Neural cell (in vitro differentiated cells): ENCODE measurements at regions not wholly inside any gene's neighbourhood (a gene's known extent, or its start where the extent isn't known, plus 50 kb on each side); places are given as distances from the start of the nearest gene placed in this dataset.

Experiments
- H2AFZ ChIP-seq: fragments of 200-600, 300-800 bp; sonication (generic), shearing (Covaris generic); 2 replicates; pipeline ENCODE4 v1.6.0; 2014; ENCODE audit warnings: low read depth, mild to moderate bottlenecking, antibody characterized with exemption, low read length, moderate library complexity
- H3F3A ChIP-seq: fragments of 200-600 bp; shearing (Covaris generic); 2 replicates; pipeline ENCODE4 v1.6.1; 2016; ENCODE audit warnings: mild to moderate bottlenecking, moderate library complexity, mixed read lengths, antibody characterized with exemption, low read length; ENCODE audit not compliant: insufficient read depth, poor library complexity, severe bottlenecking
- H3K27ac ChIP-seq: fragments of 200-600, 300-800 bp; sonication (generic), shearing (Covaris generic); 2 replicates; pipeline ENCODE4 v1.5.1; 2014; ENCODE audit warnings: mild to moderate bottlenecking, low read length, moderate library complexity
- H3K27me3 ChIP-seq: fragments of 300-800, 200-600 bp; sonication (generic), shearing (Covaris generic); 2 replicates; pipeline ENCODE4 v1.6.0; 2014; ENCODE audit warnings: mild to moderate bottlenecking, low read depth, low read length, moderate library complexity; ENCODE audit not compliant: insufficient read depth
- H3K36me3 ChIP-seq: fragments of 300-800, 200-600 bp; sonication (generic), shearing (Covaris generic); 2 replicates; pipeline ENCODE4 v1.5.1; 2014; ENCODE audit warnings: mild to moderate bottlenecking, antibody characterized with exemption, low read length, moderate library complexity; ENCODE audit not compliant: insufficient read depth
- H3K4me2 ChIP-seq: fragments of 300-800, 200-600 bp; sonication (generic), shearing (Covaris generic); 2 replicates; pipeline ENCODE4 v1.6.0; 2014; ENCODE audit warnings: mild to moderate bottlenecking, low read length
- H3K4me3 ChIP-seq: fragments of 300-800, 200-600 bp; sonication (generic), shearing (Covaris generic); 2 replicates; pipeline ENCODE4 v1.5.1; 2014; ENCODE audit warnings: mild to moderate bottlenecking, low read length, moderate library complexity
- H3K79me2 ChIP-seq: fragments of 200-600 bp; shearing (Covaris generic); replicated peaks from 2 replicates; pipeline ENCODE4 v1.6.0; 2014; ENCODE audit warnings: mild to moderate bottlenecking, low read length, moderate library complexity; ENCODE audit not compliant: insufficient read depth
- H3K9ac ChIP-seq: fragments of 300-800, 200-600 bp; sonication (generic), shearing (Covaris generic); 2 replicates; pipeline ENCODE4 v1.6.1; 2016; ENCODE audit warnings: mild to moderate bottlenecking, low read length, mixed read lengths
- H3K9me2 ChIP-seq: fragments of 200-600 bp; shearing (Covaris generic); 2 replicates; pipeline ENCODE4 v1.6.1; 2016; ENCODE audit warnings: mild to moderate bottlenecking, low read length, mixed read lengths; ENCODE audit not compliant: insufficient read depth
- H3K9me3 ChIP-seq: fragments of 200-600, 300-800 bp; sonication (generic), shearing (Covaris generic); 2 replicates; pipeline ENCODE4 v1.6.1; 2016; ENCODE audit warnings: mild to moderate bottlenecking, mixed run types, low read length, moderate library complexity, mixed read lengths
- H4K20me1 ChIP-seq: fragments of 200-600 bp; shearing (Covaris generic); 2 replicates; pipeline ENCODE4 v1.6.1; 2016; ENCODE audit warnings: mild to moderate bottlenecking, mixed run types; ENCODE audit not compliant: insufficient read depth
- CTCF ChIP-seq: fragments of 450-650 bp; IDR thresholded peaks from 2 replicates; pipeline ENCODE4 v1.5.1; 2014; ENCODE audit warnings: antibody characterized with exemption, mild to moderate bottlenecking, moderate library complexity; ENCODE audit not compliant: poor library complexity, severe bottlenecking
- EP300 ChIP-seq: fragments of 450-650 bp; conservative IDR thresholded peaks from 2 replicates; pipeline ENCODE4 v1.6.1; 2014; ENCODE audit warnings: antibody characterized with exemption, mild to moderate bottlenecking, moderate library complexity; ENCODE audit not compliant: poor library complexity, severe bottlenecking
- MXI1 ChIP-seq: fragments of 450-650 bp; conservative IDR thresholded peaks from 2 replicates; pipeline ENCODE4 v1.6.1; 2014; ENCODE audit warnings: antibody characterized with exemption, mild to moderate bottlenecking; ENCODE audit not compliant: poor library complexity, severe bottlenecking
- POLR2AphosphoS5 ChIP-seq: IDR thresholded peaks from 2 replicates; pipeline ENCODE4 v1.6.1; 2012
- RAD21 ChIP-seq: fragments of 450-650 bp; conservative IDR thresholded peaks from 2 replicates; pipeline ENCODE4 v1.6.1; 2014; ENCODE audit warnings: antibody characterized with exemption, mild to moderate bottlenecking, moderate library complexity
- REST ChIP-seq: IDR thresholded peaks from 2 replicates; pipeline ENCODE4 v1.6.1; 2012; ENCODE audit warnings: borderline replicate concordance
- SMC3 ChIP-seq: fragments of 450-650 bp; conservative IDR thresholded peaks from 2 replicates; pipeline ENCODE4 v1.6.1; 2014; ENCODE audit warnings: antibody characterized with exemption, mild to moderate bottlenecking, moderate library complexity; ENCODE audit not compliant: poor library complexity
- TAF1 ChIP-seq: IDR thresholded peaks from 2 replicates; pipeline ENCODE4 v1.6.1; 2012; ENCODE audit warnings: low read depth

DNA sequence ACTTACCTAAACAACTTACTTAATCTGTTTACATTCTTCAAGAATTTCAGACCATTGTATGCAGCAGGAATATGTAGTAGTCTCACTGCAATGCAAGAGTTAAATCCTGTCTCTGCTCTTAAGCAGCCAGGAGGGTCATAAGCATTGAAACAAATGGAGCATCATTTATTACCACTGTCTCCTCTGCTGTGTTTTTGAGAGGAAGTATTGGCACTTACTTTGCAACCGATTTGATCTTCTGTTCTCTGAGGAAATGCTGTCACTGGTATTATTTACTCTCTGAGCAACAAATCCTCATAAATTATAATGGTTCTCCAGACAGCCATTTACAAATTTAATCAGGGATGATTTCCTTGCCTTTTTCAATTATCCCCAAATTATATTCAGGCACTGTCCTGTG, 1367.1 kb downstream of the STIM2 start:
- no peak overlapping the region for H3K27ac ChIP-seq

GRCh38 chr4:28228561-28229491, 1368.2 kb downstream of the STIM2 start:
- Histone ChIP-seq H3K9me3 (no peaks in the 10 kb centered on the region), H3K79me2 (no peaks in the 10 kb centered on the region), H3K27me3 (no peaks in the 10 kb centered on the region), H3K9ac (no peak overlapping the region), H3K36me3 (no peaks in the 10 kb centered on the region), H4K20me1 (no peaks in the 10 kb centered on the region), H3K27ac (no peak overlapping the region), H3K4me2 (no peak overlapping the region), H3K4me3 (no peak overlapping the region), H2AFZ (no peak overlapping the region), H3F3A (no peaks in the 10 kb centered on the region), H3K9me2 (no peaks in the 10 kb centered on the region)
- TF ChIP-seq SMC3 (no peak), REST (no peak), POLR2AphosphoS5 (no peak), EP300 (no peak), MXI1 (no peak), TAF1 (no peak), RAD21 (no peak)

More for the DNA sequence above, 1367.1 kb downstream of the STIM2 start:
- no peaks in the 10 kb centered on the region for H4K20me1 ChIP-seq
- H3K36me3 ChIP-seq: no peaks in the 10 kb centered on the region
- H3K9me3 ChIP-seq: no peaks in the 10 kb centered on the region
- H3F3A ChIP-seq: no peaks in the 10 kb centered on the region
- H2AFZ ChIP-seq: no peak overlapping the region
- H3K27me3 ChIP-seq: no peaks in the 10 kb centered on the region
- no peaks in the 10 kb centered on the region for H3K9me2 ChIP-seq
- TF ChIP-seq POLR2AphosphoS5 (no peak), SMC3 (no peak), REST (no peak), CTCF (no peak)
- H3K79me2 ChIP-seq: no peaks in the 10 kb centered on the region
- no peak overlapping the region for H3K4me3 ChIP-seq
- H3K4me2 ChIP-seq: no peak overlapping the region
- no peak overlapping the region for H3K9ac ChIP-seq
